ENCODE measurements at regions not wholly inside any gene's neighbourhood (a gene's known extent, or its start where the extent isn't known, plus 50 kb on each side); places are given as distances from the start of the nearest gene placed in this dataset.

DNA sequence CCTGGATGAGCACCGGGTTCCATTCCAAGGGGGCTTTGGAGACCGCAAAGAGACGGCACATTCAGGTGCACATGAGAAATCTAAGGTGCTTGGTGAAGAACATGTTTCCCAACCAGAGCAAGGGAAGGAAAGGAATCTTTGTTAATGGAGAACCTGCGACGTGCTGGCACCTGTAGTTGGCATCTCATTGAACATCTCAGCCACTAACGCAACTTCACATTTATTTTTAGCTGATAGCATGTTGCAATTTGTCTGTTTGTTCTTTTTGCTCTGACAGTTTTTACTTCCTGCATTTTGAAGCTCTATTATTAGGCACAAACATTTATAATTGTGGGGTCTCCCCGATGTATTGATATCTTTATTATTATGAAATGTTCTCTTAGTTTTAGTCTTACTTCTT lies 316.7 kb downstream of the TCERG1L start:
- H3K4me3 ChIP-seq (ENCODE audit: low read length): no peak overlapping the region
- no peaks in the 10 kb centered on the region for H3K36me3 ChIP-seq (ENCODE audit: control insufficient read depth, insufficient read depth, low read length, severe bottlenecking)
- no peak overlapping the region for H3K9ac ChIP-seq (ENCODE audit: low read length)
- no peaks in the 10 kb centered on the region for H3K9me3 ChIP-seq (ENCODE audit: control insufficient read depth, low read length)
- H3K27me3 ChIP-seq (replicated peaks; ENCODE audit: control insufficient read depth, insufficient read depth, low read length): no peaks in the 10 kb centered on the region
- DNase-seq (ENCODE audit: low read depth): no peak
- H3K4me1 ChIP-seq (ENCODE audit: control insufficient read depth, insufficient read depth, low read length): no peaks in the 10 kb centered on the region

DNA sequence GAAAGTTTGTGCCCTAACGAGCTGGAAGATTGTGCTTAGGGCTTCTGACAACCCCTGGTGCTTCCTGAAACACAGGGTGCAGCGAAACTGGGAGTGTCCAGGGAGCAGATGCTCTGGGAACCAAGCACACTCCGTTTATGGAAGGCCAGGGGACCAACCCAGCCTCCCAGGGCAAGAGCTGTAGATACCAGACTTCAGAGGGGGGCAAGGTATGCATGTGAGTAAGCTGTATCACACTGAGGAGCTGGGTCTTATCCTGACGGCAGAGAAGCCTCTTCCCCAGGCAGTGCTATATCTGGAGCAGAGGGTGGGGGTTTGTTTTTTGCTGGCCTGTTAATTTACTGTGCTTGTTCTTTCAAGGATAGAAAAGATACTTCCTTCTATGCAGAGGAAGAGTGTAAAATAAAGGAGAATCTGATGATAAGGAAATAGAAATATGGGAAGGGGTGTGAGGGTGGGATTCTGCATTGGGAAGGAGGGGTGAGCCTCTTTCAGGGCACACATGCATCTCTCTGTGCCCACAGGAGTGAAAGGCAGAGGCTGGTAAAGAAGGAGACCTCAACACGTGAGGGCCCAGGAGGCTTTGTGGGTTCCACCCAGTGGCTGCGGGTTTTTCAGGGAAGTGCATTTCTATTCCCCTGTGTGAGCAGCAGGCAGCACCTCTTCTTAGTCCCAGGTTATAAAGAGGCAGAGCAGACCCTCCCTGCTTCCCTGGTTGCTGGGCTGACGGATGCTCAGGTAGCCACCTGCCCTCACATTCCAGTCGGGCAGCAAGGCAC lies 314.1 kb downstream of the TCERG1L start:
- Histone ChIP-seq H3K9me3 (ENCODE audit: control insufficient read depth, low read length) (no peaks in the 10 kb centered on the region), H3K27me3 (replicated peaks; ENCODE audit: control insufficient read depth, insufficient read depth, low read length) (no peaks in the 10 kb centered on the region), H3K36me3 (ENCODE audit: control insufficient read depth, insufficient read depth, low read length, severe bottlenecking) (no peaks in the 10 kb centered on the region), H3K4me3 (ENCODE audit: low read length) (no peak overlapping the region), H3K9ac (ENCODE audit: low read length) (no peak overlapping the region), H3K4me1 (ENCODE audit: control insufficient read depth, insufficient read depth, low read length) (no peaks in the 10 kb centered on the region)
- no peak for DNase-seq (ENCODE audit: low read depth)

DNA sequence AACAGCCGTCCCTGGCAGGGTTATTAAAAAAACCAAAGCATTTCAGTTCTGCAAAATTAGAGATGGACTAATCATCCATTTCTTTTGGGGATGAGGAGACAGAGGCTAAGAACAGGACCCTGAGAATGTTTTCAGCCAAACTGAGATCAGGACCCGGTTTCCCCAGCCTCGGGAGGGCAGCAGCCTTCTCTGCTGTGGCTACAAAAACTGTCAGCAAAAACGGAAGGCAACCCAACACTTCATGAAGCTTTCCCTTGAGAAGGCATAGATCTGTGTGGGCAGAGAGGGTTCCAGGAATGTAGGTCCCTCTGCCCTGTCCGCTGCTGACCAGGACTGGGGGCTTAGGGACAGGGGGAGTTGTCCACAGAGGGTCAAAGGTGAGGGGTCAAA lies 313.5 kb downstream of the TCERG1L start:
- Histone ChIP-seq H3K36me3 (ENCODE audit: control insufficient read depth, insufficient read depth, low read length, severe bottlenecking) (no peaks in the 10 kb centered on the region), H3K27me3 (replicated peaks; ENCODE audit: control insufficient read depth, insufficient read depth, low read length) (no peaks in the 10 kb centered on the region), H3K9me3 (ENCODE audit: control insufficient read depth, low read length) (no peaks in the 10 kb centered on the region), H3K4me1 (ENCODE audit: control insufficient read depth, insufficient read depth, low read length) (no peaks in the 10 kb centered on the region), H3K4me3 (ENCODE audit: low read length) (no peak overlapping the region), H3K9ac (ENCODE audit: low read length) (no peak overlapping the region)
- no peak for DNase-seq (ENCODE audit: low read depth)

DNA sequence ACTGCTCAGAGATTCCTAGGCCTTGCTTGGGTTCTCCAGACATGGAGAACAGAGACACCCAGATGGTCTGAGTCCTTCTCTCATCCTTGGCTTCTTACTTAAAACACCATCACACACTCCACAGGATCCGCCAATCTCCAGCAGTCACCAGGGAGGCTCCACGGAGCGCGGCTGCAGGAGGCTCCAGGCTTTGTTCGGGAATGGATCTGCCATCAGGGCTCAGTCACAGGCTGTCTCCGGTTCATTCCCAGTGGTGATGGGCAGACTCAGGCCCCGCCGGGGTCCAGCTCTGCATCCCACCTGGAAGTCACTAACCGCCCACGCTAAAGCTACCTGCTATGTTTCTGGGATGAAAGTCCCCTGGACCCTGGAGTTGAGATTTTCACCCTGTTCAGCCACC lies 312.9 kb downstream of the TCERG1L start:
- H3K4me1 ChIP-seq (ENCODE audit: control insufficient read depth, insufficient read depth, low read length): no peaks in the 10 kb centered on the region
- DNase-seq (ENCODE audit: low read depth): no peak
- no peaks in the 10 kb centered on the region for H3K9me3 ChIP-seq (ENCODE audit: control insufficient read depth, low read length)
- H3K36me3 ChIP-seq (ENCODE audit: control insufficient read depth, insufficient read depth, low read length, severe bottlenecking): no peaks in the 10 kb centered on the region
- H3K4me3 ChIP-seq (ENCODE audit: low read length): no peak overlapping the region
- no peaks in the 10 kb centered on the region for H3K27me3 ChIP-seq (replicated peaks; ENCODE audit: control insufficient read depth, insufficient read depth, low read length)
- H3K9ac ChIP-seq (ENCODE audit: low read length): no peak overlapping the region

DNA sequence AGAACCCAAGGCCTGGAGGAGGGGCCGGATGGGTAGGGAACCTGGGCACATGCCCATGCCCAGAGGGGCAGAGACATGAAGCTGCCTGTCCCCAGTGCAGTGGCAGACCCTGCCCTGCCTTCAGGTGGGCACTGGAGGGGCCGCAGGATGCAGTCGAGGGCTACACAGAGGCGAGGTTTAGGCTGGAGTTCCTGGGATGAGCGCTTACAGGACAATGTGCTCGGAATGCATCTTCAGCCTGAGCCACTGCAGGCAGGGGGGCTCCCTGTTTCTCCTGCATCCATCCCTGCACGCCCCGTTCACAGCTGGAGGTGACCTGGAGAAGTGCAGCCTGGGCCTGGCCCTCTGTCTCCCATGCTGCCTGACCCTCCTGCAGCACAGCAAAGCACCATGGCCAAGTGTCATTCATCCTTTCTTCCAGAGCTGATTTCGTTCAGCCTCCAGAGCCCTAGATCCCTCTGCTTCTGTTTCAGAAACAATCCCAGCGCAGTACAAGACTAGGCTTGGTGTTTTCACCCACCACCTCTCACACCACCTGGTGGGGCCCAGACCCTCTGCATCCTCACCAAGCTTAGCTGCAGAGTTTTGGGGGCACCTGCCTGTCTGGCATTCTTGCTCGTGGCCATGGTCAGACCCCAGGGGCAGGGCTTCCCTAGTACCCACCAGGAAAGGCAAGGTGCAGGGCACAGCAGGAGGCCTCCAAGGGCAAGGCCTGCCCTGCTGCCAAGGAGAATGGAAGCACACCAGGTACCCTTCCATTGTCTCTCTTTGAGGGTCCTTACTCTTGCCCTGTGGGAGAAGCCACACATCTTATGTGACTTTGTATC lies 311.9 kb downstream of the TCERG1L start:
- H3K27me3 ChIP-seq (replicated peaks; ENCODE audit: control insufficient read depth, insufficient read depth, low read length): no peaks in the 10 kb centered on the region
- no peaks in the 10 kb centered on the region for H3K4me1 ChIP-seq (ENCODE audit: control insufficient read depth, insufficient read depth, low read length)
- no peaks in the 10 kb centered on the region for H3K36me3 ChIP-seq (ENCODE audit: control insufficient read depth, insufficient read depth, low read length, severe bottlenecking)
- no peak overlapping the region for H3K9ac ChIP-seq (ENCODE audit: low read length)
- no peaks in the 10 kb centered on the region for H3K9me3 ChIP-seq (ENCODE audit: control insufficient read depth, low read length)
- no peak overlapping the region for H3K4me3 ChIP-seq (ENCODE audit: low read length)
- DNase-seq (ENCODE audit: low read depth): no peak

GRCh38 chr10:131000244-131000643 lies 311.3 kb downstream of the TCERG1L start:
- Histone ChIP-seq H3K4me3 (ENCODE audit: low read length) (no peak overlapping the region), H3K27me3 (replicated peaks; ENCODE audit: control insufficient read depth, insufficient read depth, low read length) (no peaks in the 10 kb centered on the region), H3K4me1 (ENCODE audit: control insufficient read depth, insufficient read depth, low read length) (no peaks in the 10 kb centered on the region), H3K36me3 (ENCODE audit: control insufficient read depth, insufficient read depth, low read length, severe bottlenecking) (no peaks in the 10 kb centered on the region), H3K9me3 (ENCODE audit: control insufficient read depth, low read length) (no peaks in the 10 kb centered on the region), H3K9ac (ENCODE audit: low read length) (no peak overlapping the region)
- no peak for DNase-seq (ENCODE audit: low read depth)

DNA sequence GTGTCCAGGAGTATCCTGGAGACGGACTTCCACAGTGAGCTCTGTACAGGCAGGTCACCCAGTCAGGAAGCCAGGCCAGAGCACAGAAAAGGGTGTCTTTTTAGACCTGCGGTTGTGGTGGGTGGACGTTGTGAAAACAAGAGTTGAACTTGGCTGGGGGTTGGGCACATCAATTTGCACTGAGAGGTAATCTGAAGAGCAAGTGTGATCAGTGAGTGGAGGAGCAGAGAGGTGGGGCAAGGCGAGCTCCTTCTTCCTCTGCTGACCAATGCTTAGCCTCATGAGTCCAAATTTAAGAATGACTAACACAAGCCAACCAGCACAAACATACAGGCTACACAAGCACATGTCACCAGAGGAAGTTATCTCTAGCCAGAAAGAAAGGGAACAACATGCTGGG lies 310.8 kb downstream of the TCERG1L start:
- H3K36me3 ChIP-seq (ENCODE audit: control insufficient read depth, insufficient read depth, low read length, severe bottlenecking): no peaks in the 10 kb centered on the region
- H3K4me3 ChIP-seq (ENCODE audit: low read length): no peak overlapping the region
- H3K9me3 ChIP-seq (ENCODE audit: control insufficient read depth, low read length): no peaks in the 10 kb centered on the region
- DNase-seq (ENCODE audit: low read depth): no peak
- no peaks in the 10 kb centered on the region for H3K4me1 ChIP-seq (ENCODE audit: control insufficient read depth, insufficient read depth, low read length)
- H3K27me3 ChIP-seq (replicated peaks; ENCODE audit: control insufficient read depth, insufficient read depth, low read length): no peaks in the 10 kb centered on the region
- H3K9ac ChIP-seq (ENCODE audit: low read length): no peak overlapping the region

DNA sequence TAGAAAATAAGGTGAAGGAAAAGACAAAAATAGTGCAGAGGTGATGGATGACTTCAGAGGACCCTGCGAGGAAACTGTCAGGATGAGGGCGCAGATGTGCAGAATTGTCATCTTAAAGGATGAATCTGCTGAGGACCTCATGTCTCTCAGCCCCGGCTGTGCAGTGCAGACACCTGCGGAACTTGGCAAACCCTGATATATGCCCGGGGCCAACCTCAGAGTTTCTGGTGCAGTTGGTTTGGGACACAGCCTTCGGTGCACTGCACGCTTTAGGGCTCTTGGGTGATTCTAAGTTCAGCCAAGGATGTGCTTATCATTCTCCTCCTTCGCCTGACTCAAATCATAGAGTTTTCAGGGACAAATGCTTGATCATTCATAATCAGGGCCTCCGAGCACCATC lies 310.1 kb downstream of the TCERG1L start:
- DNase-seq (ENCODE audit: low read depth): no peak
- H3K4me1 ChIP-seq (ENCODE audit: control insufficient read depth, insufficient read depth, low read length): no peaks in the 10 kb centered on the region
- no peaks in the 10 kb centered on the region for H3K27me3 ChIP-seq (replicated peaks; ENCODE audit: control insufficient read depth, insufficient read depth, low read length)
- no peaks in the 10 kb centered on the region for H3K36me3 ChIP-seq (ENCODE audit: control insufficient read depth, insufficient read depth, low read length, severe bottlenecking)
- no peaks in the 10 kb centered on the region for H3K9me3 ChIP-seq (ENCODE audit: control insufficient read depth, low read length)
- H3K4me3 ChIP-seq (ENCODE audit: low read length): no peak overlapping the region
- no peak overlapping the region for H3K9ac ChIP-seq (ENCODE audit: low read length)

GRCh38 chr10:131002031-131002861 lies 309.3 kb downstream of the TCERG1L start:
- no peak for DNase-seq (ENCODE audit: low read depth)
- H3K4me1 ChIP-seq (ENCODE audit: control insufficient read depth, insufficient read depth, low read length): no peaks in the 10 kb centered on the region
- H3K27me3 ChIP-seq (replicated peaks; ENCODE audit: control insufficient read depth, insufficient read depth, low read length): no peaks in the 10 kb centered on the region
- H3K9ac ChIP-seq (ENCODE audit: low read length): no peak overlapping the region
- no peaks in the 10 kb centered on the region for H3K9me3 ChIP-seq (ENCODE audit: control insufficient read depth, low read length)
- no peak overlapping the region for H3K4me3 ChIP-seq (ENCODE audit: low read length)
- H3K36me3 ChIP-seq (ENCODE audit: control insufficient read depth, insufficient read depth, low read length, severe bottlenecking): no peaks in the 10 kb centered on the region

DNA sequence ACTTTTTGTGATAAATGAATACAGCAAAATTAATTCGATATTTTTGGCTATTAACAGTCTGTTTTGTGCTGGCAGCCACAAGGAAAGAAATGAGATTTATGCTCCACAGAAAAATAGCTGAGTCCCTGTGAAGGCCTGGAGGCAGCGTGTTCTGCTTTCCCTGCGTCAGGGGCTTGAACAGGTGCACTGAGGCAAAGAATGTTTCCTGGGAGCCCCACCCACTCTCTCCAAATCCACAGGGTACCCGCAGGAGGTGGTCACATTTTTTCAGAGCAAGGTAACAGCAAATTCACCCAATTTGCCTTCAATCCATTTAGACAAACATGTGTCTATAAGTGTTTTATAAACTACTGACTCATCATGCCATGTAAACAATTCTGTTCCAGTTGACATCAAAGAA lies 308.1 kb downstream of the TCERG1L start:
- Histone ChIP-seq H3K36me3 (ENCODE audit: control insufficient read depth, insufficient read depth, low read length, severe bottlenecking) (no peaks in the 10 kb centered on the region), H3K9ac (ENCODE audit: low read length) (no peak overlapping the region), H3K4me1 (ENCODE audit: control insufficient read depth, insufficient read depth, low read length) (no peaks in the 10 kb centered on the region), H3K4me3 (ENCODE audit: low read length) (no peak overlapping the region), H3K9me3 (ENCODE audit: control insufficient read depth, low read length) (no peaks in the 10 kb centered on the region), H3K27me3 (replicated peaks; ENCODE audit: control insufficient read depth, insufficient read depth, low read length) (no peaks in the 10 kb centered on the region)
- DNase-seq (ENCODE audit: low read depth): no peak

- Histone ChIP-seq H3K9ac (ENCODE audit: low read length) (no peak overlapping the region), H3K27me3 (replicated peaks; ENCODE audit: control insufficient read depth, insufficient read depth, low read length) (no peaks in the 10 kb centered on the region), H3K36me3 (ENCODE audit: control insufficient read depth, insufficient read depth, low read length, severe bottlenecking) (no peaks in the 10 kb centered on the region), H3K9me3 (ENCODE audit: control insufficient read depth, low read length) (no peaks in the 10 kb centered on the region), H3K4me3 (ENCODE audit: low read length) (no peak overlapping the region), H3K4me1 (ENCODE audit: control insufficient read depth, insufficient read depth, low read length) (no peaks in the 10 kb centered on the region)
- no peak for DNase-seq (ENCODE audit: low read depth)
Observed at GRCh38 chr10:131004276-131004675, 307.2 kb downstream of the TCERG1L start.
